ENCODE measurements at regions not wholly inside any gene's neighbourhood (a gene's known extent, or its start where the extent isn't known, plus 50 kb on each side); places are given as distances from the start of the nearest gene placed in this dataset.

DNA sequence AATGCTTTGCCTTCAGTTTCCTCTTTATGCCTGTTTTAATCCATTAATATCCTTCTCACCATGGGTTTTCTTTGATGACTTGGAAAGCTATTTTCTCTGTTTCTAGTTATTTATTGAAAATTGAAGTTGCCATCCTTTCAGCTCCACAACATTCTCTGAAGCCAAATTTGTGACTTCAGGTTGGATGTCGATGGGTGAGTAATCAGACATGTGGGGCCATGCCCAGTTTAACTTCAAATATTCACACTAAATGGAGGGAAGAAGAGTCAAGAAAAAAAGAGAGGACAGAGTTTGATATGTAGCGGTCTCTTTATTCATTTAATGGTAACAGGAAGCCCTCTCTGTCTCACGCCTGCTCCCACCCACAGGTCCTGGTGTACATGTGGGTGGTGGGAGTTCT, 89.1 kb upstream of the RIPOR2 start:
- no peak for TF ChIP-seq CTCF (IDR thresholded peaks at IDR 0.05; ENCODE audit: control insufficient read depth, insufficient read depth, low read depth, low read length, missing control alignments)

GRCh38 chr6:25025248-25025918, 89.6 kb upstream of the RIPOR2 start:
- H3K4me3 ChIP-seq (ENCODE audit: control insufficient read depth, low read depth, low read length), result no peak overlapping the region
- DNase-seq (ENCODE audit: low read depth), result no peak

More for the DNA sequence above, 89.1 kb upstream of the RIPOR2 start:
- no peak overlapping the region for H3K4me3 ChIP-seq (ENCODE audit: control insufficient read depth, low read depth, low read length)
- no peak for DNase-seq (ENCODE audit: low read depth)

GRCh38 chr6:25025919-25026301, 90.2 kb upstream of the RIPOR2 start:
- no peak overlapping the region for H3K4me3 ChIP-seq (ENCODE audit: control insufficient read depth, low read depth, low read length)
- no peak for TF ChIP-seq CTCF (IDR thresholded peaks at IDR 0.05; ENCODE audit: control insufficient read depth, insufficient read depth, low read depth, low read length, missing control alignments)
- no peak for DNase-seq (ENCODE audit: low read depth)

More at GRCh38 chr6:25025248-25025918, 89.6 kb upstream of the RIPOR2 start:
- TF ChIP-seq CTCF (IDR thresholded peaks at IDR 0.05; ENCODE audit: control insufficient read depth, insufficient read depth, low read depth, low read length, missing control alignments), result no peak

GRCh38 chr6:25026723-25027122, 91.0 kb upstream of the RIPOR2 start:
- H3K4me3 ChIP-seq (ENCODE audit: control insufficient read depth, low read depth, low read length), result no peak overlapping the region
- no peak for TF ChIP-seq CTCF (IDR thresholded peaks at IDR 0.05; ENCODE audit: control insufficient read depth, insufficient read depth, low read depth, low read length, missing control alignments)
- no peak for DNase-seq (ENCODE audit: low read depth)

DNA sequence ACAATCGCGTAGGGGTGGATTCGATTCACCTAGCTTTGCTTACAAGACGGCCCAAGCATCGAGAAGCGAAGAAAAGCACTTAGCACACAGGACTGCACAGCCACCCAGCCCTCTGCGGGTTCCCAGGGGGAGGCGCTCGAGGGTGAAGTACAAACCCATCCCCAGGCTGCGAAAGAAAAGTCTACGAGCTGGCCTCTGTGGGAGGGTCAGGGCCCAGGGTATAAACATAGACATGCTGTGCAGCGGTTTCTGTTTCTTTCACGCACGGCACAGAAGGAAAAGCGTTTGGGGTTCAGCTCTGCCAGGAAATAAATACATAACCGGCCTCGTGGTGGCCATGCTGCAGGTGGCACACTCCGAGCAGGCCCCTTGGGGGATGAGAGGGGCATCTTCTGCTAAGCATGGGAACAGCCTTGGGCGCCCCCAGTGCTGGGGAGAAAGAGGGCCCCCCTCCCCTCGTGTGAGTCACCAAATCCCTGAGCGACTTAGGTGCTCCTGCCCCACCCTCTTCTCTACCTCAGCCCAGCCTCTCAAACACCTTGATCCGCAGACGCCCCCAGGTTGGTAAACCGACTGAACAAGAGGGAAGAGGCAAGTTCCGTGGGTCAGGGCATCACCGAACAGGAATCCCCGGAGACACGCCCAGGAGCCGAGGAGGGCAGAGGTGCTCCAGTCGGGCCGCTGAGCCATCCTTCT, 91.6 kb upstream of the RIPOR2 start:
- no peak overlapping the region for H3K4me3 ChIP-seq (ENCODE audit: control insufficient read depth, low read depth, low read length)
- no peak for DNase-seq (ENCODE audit: low read depth)
- no peak for TF ChIP-seq CTCF (IDR thresholded peaks at IDR 0.05; ENCODE audit: control insufficient read depth, insufficient read depth, low read depth, low read length, missing control alignments)

DNA sequence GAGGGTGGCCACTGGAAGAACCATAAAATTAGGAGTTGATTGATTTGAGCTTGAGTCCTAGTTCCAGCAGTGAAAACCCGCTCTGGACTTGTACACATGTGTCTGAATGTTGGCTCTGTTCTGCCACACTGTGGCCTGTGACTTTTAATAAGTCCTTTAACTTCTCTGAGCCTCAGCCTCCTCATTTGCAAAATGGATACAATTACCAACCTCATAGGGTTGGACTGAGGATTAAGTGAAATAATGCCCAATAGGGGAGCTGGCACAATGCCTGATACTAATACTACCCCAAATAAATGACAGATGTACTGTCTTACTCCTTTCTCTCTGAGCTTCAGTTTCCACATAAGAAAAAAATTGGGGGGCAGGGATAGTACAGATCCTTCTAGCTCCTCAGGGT, 92.6 kb upstream of the RIPOR2 start:
- TF ChIP-seq CTCF (IDR thresholded peaks at IDR 0.05; ENCODE audit: control insufficient read depth, insufficient read depth, low read depth, low read length, missing control alignments), result no peak
- no peak for DNase-seq (ENCODE audit: low read depth)
- no peak overlapping the region for H3K4me3 ChIP-seq (ENCODE audit: control insufficient read depth, low read depth, low read length)

Data from AG09309 (cell line).